PC-9 (cell line): ENCODE measurements at regions not wholly inside any gene's neighbourhood (a gene's known extent, or its start where the extent isn't known, plus 50 kb on each side); places are given as distances from the start of the nearest gene placed in this dataset.

Experiments used
- EZH2 ChIP-seq: fragments of 200-600 bp; sonication (generic); IDR thresholded peaks from 2 replicates; pipeline ENCODE4 v1.8.0; 2017; ENCODE audit warnings: antibody characterized with exemption, low read depth
- TF ChIP-seq, protein P1 (sequence below): fragments of 200-600 bp; sonication (generic); conservative IDR thresholded peaks from 2 replicates; pipeline ENCODE4 v1.6.1; 2017; ENCODE audit warnings: mixed run types, antibody characterized with exemption, mild to moderate bottlenecking, moderate library complexity

DNA sequence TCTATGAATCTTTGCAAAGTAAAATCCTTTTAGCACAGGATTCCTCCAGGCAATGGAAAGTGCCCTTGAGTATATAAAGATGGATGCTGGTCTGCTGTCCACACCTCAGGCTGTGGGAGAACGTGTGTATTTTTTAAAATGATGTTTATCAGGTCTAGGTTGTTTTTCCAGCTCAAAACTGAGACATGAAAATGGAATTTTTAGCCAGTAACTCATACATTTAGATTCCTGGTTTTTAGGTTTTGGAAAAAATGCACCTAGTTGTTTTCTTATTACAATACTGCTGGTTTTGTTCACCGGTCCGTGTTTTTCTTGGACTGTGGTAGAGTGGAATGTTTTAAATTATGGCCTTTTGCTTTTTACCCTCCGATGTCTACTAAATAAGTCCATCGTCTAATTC, 554.7 kb downstream of the SOX6 start:
- TF ChIP-seq, protein P1, sequence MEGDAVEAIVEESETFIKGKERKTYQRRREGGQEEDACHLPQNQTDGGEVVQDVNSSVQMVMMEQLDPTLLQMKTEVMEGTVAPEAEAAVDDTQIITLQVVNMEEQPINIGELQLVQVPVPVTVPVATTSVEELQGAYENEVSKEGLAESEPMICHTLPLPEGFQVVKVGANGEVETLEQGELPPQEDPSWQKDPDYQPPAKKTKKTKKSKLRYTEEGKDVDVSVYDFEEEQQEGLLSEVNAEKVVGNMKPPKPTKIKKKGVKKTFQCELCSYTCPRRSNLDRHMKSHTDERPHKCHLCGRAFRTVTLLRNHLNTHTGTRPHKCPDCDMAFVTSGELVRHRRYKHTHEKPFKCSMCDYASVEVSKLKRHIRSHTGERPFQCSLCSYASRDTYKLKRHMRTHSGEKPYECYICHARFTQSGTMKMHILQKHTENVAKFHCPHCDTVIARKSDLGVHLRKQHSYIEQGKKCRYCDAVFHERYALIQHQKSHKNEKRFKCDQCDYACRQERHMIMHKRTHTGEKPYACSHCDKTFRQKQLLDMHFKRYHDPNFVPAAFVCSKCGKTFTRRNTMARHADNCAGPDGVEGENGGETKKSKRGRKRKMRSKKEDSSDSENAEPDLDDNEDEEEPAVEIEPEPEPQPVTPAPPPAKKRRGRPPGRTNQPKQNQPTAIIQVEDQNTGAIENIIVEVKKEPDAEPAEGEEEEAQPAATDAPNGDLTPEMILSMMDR = no peak
- no peak for TF ChIP-seq EZH2
